ENCODE measurements at regions not wholly inside any gene's neighbourhood (a gene's known extent, or its start where the extent isn't known, plus 50 kb on each side); places are given as distances from the start of the nearest gene placed in this dataset.
A peak's percentile ranks its signal among the peaks of the same experiment; 100 is the strongest.

- in situ Hi-C loops (cut with MboI; ENCODE audit: low sequenced_read_pairs): no loop called here
- no peak overlapping the region for H4K91ac ChIP-seq (ENCODE audit: insufficient read depth, low read depth, low read length)
Measured at GRCh38 chr16:73122604-73123391, 74.9 kb upstream of the ZFHX3 start.

More at GRCh38 chr16:73122604-73123391, 74.9 kb upstream of the ZFHX3 start:
- Histone ChIP-seq H2AFZ (replicated peaks; ENCODE audit: low read length, poor library complexity) (peak overlapping the region; percentile 8), H4K8ac (ENCODE audit: low read depth in 2 of 2, low read length in 2 of 2) (no peak overlapping the region), H3K4me1 (ENCODE audit: control insufficient read depth, insufficient read depth, low read length) (peaks cover 4% of the 10 kb centered on the region), H2AK5ac (ENCODE audit: low read depth, low read length) (no peak overlapping the region), H3K14ac (replicated peaks; ENCODE audit: low read depth, low read length) (no peak overlapping the region), H3K56ac (ENCODE audit: extremely low read depth, insufficient read depth, low read length) (no peak overlapping the region), H2BK5ac (ENCODE audit: low read depth, low read length, poor library complexity, severe bottlenecking) (no peak overlapping the region), H3K4ac (ENCODE audit: low read depth, low read length) (no peak overlapping the region), H3K27me3 (ENCODE audit: control insufficient read depth, insufficient read depth, low read length) (no peaks in the 10 kb centered on the region), H2BK15ac (ENCODE audit: low read depth, low read length) (no peak overlapping the region), H3K9me1 (ENCODE audit: insufficient read depth, low read length) (peaks cover 4% of the 10 kb centered on the region), H3K79me1 (ENCODE audit: low read depth in 1 of 2, low read length in 2 of 2) (no peaks in the 10 kb centered on the region), H4K5ac (ENCODE audit: low read depth, low read length) (no peak overlapping the region), H4K20me1 (ENCODE audit: insufficient read depth, low read length) (no peaks in the 10 kb centered on the region), H2AK9ac (replicated peaks; ENCODE audit: low read depth, low read length, poor library complexity) (no peak overlapping the region), H3K4me3 (ENCODE audit: insufficient read depth, low read depth, low read length) (no peak overlapping the region), H3K9me3 (ENCODE audit: control insufficient read depth, insufficient read depth, low read length) (peaks cover 1% of the 10 kb centered on the region), H3K27ac (ENCODE audit: insufficient read depth, low read length) (no peak overlapping the region), H3K4me2 (ENCODE audit: low read depth, low read length) (no peak overlapping the region), H2BK120ac (ENCODE audit: low read depth, low read length) (no peak overlapping the region), H3K9ac (ENCODE audit: low read depth, low read length) (no peak overlapping the region), H2BK20ac (ENCODE audit: low read depth, low read length) (no peak overlapping the region), H3K18ac (ENCODE audit: low read depth, low read length) (no peak overlapping the region), H3K36me3 (ENCODE audit: control insufficient read depth, insufficient read depth, low read length) (no peaks in the 10 kb centered on the region), H3K23ac (ENCODE audit: low read depth, low read length) (no peak overlapping the region)
- BruUV-seq (replicated peaks): no TSS peak
- CTCF ChIA-PET: no interaction called here
- POLR2A ChIA-PET (ENCODE audit: unreplicated experiment): no interaction called here
- no peak for ATAC-seq (ENCODE audit: low read depth)
- DNase-seq: no peak
- dilution Hi-C loops (cut with HindIII; ENCODE audit: low sequenced_read_pairs, unreplicated experiment) (no loop called here), intact Hi-C loops (cut with micrococcal nuclease) (no loop called here)
- TF ChIP-seq RCOR1 (IDR thresholded peaks at IDR 0.05; ENCODE audit: insufficient replicate concordance, low read length): no peak
- TF ChIP-seq RAD21 (IDR thresholded peaks at IDR 0.05; ENCODE audit: low read length): no peak
- no peak for TF ChIP-seq MAZ (IDR thresholded peaks at IDR 0.05; ENCODE audit: borderline replicate concordance, low read depth, low read length)
- TF ChIP-seq, protein P1, sequence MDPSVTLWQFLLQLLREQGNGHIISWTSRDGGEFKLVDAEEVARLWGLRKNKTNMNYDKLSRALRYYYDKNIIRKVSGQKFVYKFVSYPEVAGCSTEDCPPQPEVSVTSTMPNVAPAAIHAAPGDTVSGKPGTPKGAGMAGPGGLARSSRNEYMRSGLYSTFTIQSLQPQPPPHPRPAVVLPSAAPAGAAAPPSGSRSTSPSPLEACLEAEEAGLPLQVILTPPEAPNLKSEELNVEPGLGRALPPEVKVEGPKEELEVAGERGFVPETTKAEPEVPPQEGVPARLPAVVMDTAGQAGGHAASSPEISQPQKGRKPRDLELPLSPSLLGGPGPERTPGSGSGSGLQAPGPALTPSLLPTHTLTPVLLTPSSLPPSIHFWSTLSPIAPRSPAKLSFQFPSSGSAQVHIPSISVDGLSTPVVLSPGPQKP (IDR thresholded peaks at IDR 0.05; ENCODE audit: borderline replicate concordance, low read depth, low read length): no peak
- TF ChIP-seq CEBPB (IDR thresholded peaks at IDR 0.05; ENCODE audit: low read depth, low read length): no peak
- TF ChIP-seq MAFK (IDR thresholded peaks at IDR 0.05; ENCODE audit: low read depth, low read length): no peak
- no peak for TF ChIP-seq RFX5 (IDR thresholded peaks at IDR 0.05; ENCODE audit: low read depth, low read length)
- TF ChIP-seq, protein P2, sequence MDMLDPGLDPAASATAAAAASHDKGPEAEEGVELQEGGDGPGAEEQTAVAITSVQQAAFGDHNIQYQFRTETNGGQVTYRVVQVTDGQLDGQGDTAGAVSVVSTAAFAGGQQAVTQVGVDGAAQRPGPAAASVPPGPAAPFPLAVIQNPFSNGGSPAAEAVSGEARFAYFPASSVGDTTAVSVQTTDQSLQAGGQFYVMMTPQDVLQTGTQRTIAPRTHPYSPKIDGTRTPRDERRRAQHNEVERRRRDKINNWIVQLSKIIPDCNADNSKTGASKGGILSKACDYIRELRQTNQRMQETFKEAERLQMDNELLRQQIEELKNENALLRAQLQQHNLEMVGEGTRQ (IDR thresholded peaks at IDR 0.05; ENCODE audit: low read depth, low read length): no peak
- no peak for TF ChIP-seq MXI1 (IDR thresholded peaks at IDR 0.05; ENCODE audit: borderline replicate concordance, low read depth, low read length)
- no peak for TF ChIP-seq CHD1 (IDR thresholded peaks at IDR 0.05; ENCODE audit: low read depth, low read length)
- TF ChIP-seq NFE2L2 (IDR thresholded peaks at IDR 0.05; ENCODE audit: low read depth, low read length): no peak
- TF ChIP-seq BHLHE40 (IDR thresholded peaks at IDR 0.05; ENCODE audit: low read depth, low read length): no peak
- no peak for TF ChIP-seq POLR2A (IDR thresholded peaks at IDR 0.05; ENCODE audit: low read depth, low read length)
- TF ChIP-seq SMC3 (IDR thresholded peaks at IDR 0.05; ENCODE audit: low read depth, low read length): no peak
- TF ChIP-seq, protein P3, sequence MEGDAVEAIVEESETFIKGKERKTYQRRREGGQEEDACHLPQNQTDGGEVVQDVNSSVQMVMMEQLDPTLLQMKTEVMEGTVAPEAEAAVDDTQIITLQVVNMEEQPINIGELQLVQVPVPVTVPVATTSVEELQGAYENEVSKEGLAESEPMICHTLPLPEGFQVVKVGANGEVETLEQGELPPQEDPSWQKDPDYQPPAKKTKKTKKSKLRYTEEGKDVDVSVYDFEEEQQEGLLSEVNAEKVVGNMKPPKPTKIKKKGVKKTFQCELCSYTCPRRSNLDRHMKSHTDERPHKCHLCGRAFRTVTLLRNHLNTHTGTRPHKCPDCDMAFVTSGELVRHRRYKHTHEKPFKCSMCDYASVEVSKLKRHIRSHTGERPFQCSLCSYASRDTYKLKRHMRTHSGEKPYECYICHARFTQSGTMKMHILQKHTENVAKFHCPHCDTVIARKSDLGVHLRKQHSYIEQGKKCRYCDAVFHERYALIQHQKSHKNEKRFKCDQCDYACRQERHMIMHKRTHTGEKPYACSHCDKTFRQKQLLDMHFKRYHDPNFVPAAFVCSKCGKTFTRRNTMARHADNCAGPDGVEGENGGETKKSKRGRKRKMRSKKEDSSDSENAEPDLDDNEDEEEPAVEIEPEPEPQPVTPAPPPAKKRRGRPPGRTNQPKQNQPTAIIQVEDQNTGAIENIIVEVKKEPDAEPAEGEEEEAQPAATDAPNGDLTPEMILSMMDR (conservative IDR thresholded peaks at IDR 0.05; ENCODE audit: low read depth, low read length): no peak
- TF ChIP-seq FOS (IDR thresholded peaks at IDR 0.05; ENCODE audit: low read depth, low read length): no peak
- 30% methylated on average over 2 of the region's 10 CpGs; no CpG with 5 or more reads in 1 of the 2 experiments for WGBS, 2 experiments (ENCODE audit: extremely low coverage in 2 of 2, insufficient read length in 1 of 2)
